NCI-H510A treated with DMSO at 0.1 percent for 48 hours (cell line): ENCODE measurements at regions not wholly inside any gene's neighbourhood (a gene's known extent, or its start where the extent isn't known, plus 50 kb on each side); places are given as distances from the start of the nearest gene placed in this dataset.

ENCODE experiments used
- DNase-seq: peaks from one replicate; lab custom pipeline; 2025; lab: John Stamatoyannopoulos, UW

- no peak for DNase-seq
Measured at GRCh38 chr3:24764236-24764915, 269.7 kb upstream of the THRB start.

- DNase-seq: no peak
Measured at GRCh38 chr3:24765399-24765798, 270.7 kb upstream of the THRB start.

GRCh38 chr3:24769918-24770317 is 275.3 kb upstream of the THRB start:
- DNase-seq: no peak

DNA sequence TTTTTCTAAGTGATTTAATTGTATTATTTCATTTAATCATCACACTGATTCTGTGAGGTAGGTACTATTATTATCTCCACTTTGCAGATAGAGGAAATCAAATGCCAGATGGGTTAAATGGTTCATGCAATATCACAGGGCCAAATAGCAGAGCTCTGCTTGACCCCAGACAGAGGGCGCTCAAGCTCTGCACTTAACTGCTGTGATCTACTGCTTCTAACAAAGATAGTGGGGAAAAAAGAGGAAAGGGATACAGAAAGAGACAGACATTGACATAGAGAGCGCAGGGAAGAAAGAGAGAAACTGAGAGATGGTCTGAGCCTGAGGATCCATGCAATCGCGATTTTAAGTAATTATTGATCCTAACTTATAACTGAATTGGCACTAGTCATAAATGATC is 279.1 kb upstream of the THRB start:
- DNase-seq: peak; percentile 50

DNA sequence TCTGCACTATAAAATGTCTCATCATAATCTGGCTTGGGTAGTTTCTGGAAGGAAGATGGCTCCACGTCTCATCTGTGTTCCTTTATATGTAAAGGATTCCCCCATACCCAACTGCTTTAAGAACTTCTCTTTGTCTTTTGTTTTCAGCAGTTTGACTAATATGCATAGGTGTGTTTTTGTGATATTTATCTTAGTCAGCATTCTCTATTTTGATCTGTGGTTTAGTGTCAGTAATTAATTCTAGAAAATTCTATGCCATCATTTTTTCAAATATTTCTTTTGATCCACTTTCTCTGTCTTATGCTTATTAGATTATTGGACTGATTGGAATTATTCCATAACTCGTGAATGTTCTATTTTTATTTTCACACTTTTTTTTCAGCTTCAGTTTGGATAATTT is 286.3 kb upstream of the THRB start:
- no peak for DNase-seq

DNA sequence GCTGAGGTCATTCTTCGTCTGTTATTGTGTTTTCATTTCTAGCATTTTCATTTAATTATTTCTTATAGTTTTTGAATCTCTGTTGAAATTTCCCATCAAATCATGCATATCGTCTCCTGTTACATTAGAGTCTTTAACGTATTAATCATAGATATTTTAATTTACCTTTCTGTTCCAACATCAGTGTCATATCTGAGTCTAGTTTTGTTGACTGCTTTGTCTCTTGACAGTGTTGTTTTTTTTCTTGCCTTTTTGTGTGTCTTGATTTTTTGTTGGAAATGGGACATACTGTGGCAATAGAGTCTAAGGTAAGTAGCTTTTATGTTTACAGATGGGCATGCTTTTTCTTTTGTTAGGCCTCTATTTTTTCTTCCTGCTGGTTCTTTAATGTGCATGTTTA is 286.8 kb upstream of the THRB start:
- no peak for DNase-seq

- DNase-seq: no peak
Measured at GRCh38 chr3:24793896-24794295, 299.2 kb upstream of the THRB start.

GRCh38 chr3:24802614-24803013 is 308.0 kb upstream of the THRB start:
- no peak for DNase-seq

GRCh38 chr3:24804095-24804494 is 309.4 kb upstream of the THRB start:
- no peak for DNase-seq

DNA sequence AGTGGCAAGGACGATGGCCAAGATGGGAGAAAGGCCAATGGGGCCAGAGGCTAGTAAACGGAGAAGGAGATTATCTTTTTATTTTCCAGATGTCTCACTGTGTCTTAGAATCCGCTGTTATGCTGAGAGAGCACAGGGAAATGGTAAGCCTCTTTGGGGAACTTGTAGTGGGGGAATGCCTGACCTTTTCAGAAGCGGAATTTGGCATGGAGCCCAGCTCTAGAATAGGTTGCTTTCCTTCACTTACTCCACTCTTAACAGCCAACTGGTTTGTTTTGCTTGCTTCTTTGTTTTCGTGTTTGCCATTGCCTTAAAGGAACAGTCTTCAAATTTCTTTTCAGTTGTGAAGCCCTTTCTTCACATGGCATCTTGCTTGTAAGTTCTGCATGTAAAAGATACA is 316.2 kb upstream of the THRB start:
- no peak for DNase-seq

- no peak for DNase-seq
Measured at GRCh38 chr3:24812116-24812515, 317.5 kb upstream of the THRB start.

DNA sequence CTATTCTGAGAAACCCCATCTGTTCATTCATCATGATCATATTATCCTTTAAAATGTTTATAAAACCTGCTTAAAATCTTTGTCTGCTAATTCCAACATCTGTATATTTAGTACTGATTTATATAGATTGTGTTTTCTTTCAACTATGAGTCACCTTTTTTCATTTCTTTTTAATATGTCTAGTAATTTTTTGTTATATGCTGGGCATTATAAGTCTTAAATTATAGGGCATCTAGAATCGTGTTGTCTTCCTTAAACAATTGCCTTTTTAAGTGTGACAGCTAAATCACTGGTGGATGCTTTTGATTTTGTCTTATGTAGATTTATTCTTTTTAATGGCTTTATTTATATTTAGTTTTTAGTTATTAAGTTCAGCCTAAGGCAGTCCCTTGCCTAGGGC is 323.4 kb upstream of the THRB start:
- DNase-seq: no peak

GRCh38 chr3:24828011-24828410 is 333.4 kb upstream of the THRB start:
- no peak for DNase-seq

DNA sequence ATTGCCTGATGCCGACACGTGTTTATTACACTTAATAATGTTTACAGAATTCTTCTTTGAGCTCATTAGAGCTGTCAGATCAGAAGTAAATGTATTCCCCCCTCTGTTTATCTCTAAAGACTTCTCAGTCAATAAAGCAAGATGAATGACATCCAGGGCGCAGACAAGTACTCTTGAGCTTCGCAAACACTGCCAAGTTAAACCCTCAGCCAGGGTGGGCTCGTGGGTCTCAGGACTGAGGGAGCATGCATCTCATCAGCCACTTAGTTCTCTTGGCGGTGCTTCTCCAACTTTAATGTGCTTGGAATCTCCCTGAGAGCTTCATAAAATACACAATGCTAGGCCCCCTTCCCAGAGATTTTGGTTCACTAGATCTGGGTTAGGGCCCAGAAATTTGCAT is 333.9 kb upstream of the THRB start:
- no peak for DNase-seq

DNA sequence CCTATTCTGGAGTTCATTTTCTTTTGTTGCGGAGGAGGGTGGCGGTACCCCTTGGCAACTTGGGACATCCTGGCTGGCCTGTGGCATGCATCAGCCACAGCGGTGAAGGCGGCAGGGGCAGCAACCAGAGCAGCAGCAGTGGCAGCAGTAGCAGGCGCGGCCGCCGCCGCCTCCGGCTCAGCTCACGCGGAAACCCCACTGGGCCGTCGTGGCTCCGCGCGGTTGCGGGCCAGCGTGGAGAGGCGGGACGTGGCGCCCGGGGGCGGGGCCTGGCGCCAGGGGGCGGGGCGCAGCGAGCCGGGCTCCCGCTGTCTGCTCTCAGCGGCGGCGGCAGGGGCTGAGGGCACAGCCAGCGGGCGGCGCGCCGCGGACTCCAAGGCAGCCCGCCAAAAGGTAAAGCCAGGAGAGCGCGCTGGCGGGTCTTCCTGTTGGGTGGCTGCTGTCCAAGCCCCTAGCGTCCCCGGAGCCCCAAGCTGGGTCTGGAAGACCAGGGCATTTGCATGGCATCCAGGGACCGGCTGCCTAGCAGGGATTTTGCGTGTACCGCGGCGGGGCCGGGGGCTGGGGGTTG is 334.4 kb upstream of the THRB start:
- DNase-seq: peak; percentile 9

DNA sequence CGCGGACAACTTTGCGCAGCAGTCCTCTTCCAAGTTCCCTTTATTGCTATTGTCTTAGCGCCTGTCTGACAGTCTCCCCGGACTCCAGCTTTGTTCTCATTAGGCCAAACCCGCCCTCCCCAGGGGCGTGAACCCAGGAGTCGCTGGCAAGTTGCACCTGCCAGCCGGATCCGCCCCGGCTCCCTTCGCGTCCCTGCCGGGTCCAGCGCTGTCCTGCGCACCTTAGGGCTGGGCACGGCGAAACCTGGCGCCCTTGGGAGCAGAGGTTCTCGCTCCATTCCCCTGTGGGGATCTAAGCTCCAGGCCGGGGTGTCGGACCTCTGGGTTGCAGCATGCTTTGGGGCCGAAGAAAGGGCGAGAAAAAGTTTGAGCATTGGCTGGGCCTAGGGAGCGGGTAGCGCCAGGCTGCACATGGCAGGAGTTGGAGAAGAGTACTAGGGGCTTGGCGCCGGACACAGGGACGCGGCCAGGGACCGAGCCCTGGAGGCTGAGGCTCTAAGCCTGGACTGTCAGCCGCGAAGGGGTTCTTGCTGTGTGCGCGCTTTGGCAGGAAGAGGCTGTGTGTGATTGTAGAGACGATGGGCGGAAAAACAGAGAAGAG is 335.1 kb upstream of the THRB start:
- DNase-seq: peak; percentile 9

DNA sequence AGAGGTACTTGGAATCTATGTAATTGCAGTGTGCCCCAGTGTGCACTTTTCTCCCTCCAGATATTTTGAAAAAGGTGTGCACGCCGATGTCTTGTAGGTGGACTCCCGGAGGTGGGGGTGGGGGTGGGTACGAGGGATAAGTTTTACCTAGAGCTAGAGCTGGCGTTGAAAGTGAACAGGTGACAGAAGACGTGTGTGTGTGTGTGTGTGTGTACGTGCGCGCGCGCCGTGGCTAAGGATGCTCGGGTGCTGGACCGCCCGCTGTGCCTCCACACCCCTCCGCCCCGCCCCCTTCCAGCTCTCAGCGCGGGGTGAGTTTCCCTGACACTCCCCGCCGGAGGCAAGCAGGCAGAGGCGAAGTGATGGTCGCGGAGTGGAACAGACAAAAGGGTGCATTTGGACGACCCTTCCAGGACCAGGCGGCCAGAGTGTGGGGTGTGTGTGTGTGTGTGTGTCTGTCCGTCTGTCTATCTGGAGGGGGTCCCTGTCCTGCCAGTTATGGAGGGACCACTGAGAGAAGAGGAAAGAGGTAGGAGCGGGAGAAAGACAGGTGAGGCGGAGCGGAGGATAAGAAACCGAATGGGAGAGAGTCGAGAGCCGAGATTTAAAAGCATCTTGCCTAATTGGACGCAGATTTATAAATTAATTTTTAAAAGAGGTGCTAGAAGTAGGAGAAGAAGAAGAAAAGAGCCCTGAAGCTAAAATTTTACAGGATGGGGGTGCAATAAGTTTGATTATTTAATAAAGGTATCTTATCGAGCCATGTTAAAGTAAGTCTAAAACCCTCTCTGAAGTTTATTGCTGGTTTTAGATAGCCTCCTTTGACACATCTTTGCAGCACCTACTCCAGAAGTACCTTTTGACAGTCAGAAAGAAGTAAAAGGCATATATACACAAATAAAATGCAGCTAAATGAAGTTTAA is 335.8 kb upstream of the THRB start:
- DNase-seq: no peak

- no peak for DNase-seq
Measured at GRCh38 chr3:24831221-24831620, 336.6 kb upstream of the THRB start.

GRCh38 chr3:24832891-24833290 is 338.2 kb upstream of the THRB start:
- no peak for DNase-seq

DNA sequence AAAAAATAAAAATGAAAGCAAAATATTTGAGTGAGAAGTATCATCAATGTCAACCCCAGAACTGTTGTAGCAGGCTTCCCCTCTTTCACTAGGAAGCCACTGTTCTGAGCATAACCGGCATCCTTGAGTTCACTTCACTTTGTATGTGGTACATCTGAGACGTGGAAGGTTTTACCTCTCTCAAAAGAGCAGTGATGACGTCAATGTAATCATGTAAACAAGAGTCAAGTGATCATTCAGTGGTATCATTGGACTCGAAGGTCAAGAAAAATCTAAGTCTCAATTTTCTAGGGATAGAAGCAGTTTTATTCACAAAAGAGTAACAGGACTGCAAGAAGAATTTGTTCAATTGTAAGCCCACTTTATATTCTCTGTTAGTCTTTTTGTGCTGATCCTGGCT is 339.8 kb upstream of the THRB start:
- DNase-seq: no peak

DNA sequence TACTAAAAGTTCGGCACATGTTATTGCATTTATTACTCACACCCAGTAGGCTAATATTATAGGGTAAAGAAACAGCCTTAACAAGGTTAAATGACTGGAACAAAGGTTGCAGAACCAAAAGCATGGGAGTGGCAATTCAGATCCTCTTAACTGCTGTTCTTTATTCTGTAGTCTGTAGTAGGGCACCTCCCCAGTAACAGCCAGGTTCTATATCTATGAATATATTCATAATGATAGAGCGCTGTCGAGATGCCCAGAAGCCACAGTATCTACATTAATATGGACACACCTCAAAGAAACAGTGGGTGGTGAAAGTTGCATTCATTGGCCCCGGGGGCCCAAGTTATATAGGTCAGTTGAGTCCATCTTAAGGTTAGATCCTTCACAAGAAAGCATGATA is 340.9 kb upstream of the THRB start:
- no peak for DNase-seq

- DNase-seq: no peak
Measured at GRCh38 chr3:24837601-24838000, 343.0 kb upstream of the THRB start.

GRCh38 chr3:24838533-24838932 is 343.9 kb upstream of the THRB start:
- no peak for DNase-seq
